ENCODE measurements at regions not wholly inside any gene's neighbourhood (a gene's known extent, or its start where the extent isn't known, plus 50 kb on each side); places are given as distances from the start of the nearest gene placed in this dataset.
A peak's percentile ranks its signal among the peaks of the same experiment; 100 is the strongest.
"Not testable (repeated sequence)": the region's sequence is repeated elsewhere in the genome, so short reads cannot be mapped to it uniquely, and the experiment has no call there.

GRCh38 chr12:111271674-111272418 lies 97.0 kb downstream of the PHETA1 start:
- DNase-seq (ENCODE audit: low read depth in 2 of 2) = no peak

- no peak for DNase-seq (ENCODE audit: low read depth in 2 of 2)
Observed at GRCh38 chr12:111270774-111271173, 98.1 kb downstream of the PHETA1 start.

GRCh38 chr12:111270239-111270638 lies 98.7 kb downstream of the PHETA1 start:
- DNase-seq (ENCODE audit: low read depth in 2 of 2) = no peak

GRCh38 chr12:111269718-111270117 lies 99.2 kb downstream of the PHETA1 start:
- DNase-seq (ENCODE audit: low read depth in 2 of 2) = no peak

GRCh38 chr12:111268738-111269572 lies 99.9 kb downstream of the PHETA1 start:
- peak in 1 of 2 donors; percentile 7 for DNase-seq (ENCODE audit: low read depth in 2 of 2)

GRCh38 chr12:111267144-111267543 lies 101.8 kb downstream of the PHETA1 start:
- DNase-seq (ENCODE audit: low read depth in 2 of 2) = no peak

- DNase-seq (ENCODE audit: low read depth in 2 of 2) = no peak
Observed at GRCh38 chr12:111261911-111262676, 106.8 kb downstream of the PHETA1 start.

GRCh38 chr12:111260732-111261131 lies 108.2 kb downstream of the PHETA1 start:
- DNase-seq (ENCODE audit: low read depth in 2 of 2) = no peak

GRCh38 chr12:111259231-111259630 lies 109.7 kb downstream of the PHETA1 start:
- no peak for DNase-seq (ENCODE audit: low read depth in 2 of 2)

GRCh38 chr12:111258081-111258480 lies 110.8 kb downstream of the PHETA1 start:
- DNase-seq (ENCODE audit: low read depth in 2 of 2) = not testable (repeated sequence)

- DNase-seq (ENCODE audit: low read depth in 2 of 2) = no peak
Observed at GRCh38 chr12:111257435-111257902, 111.4 kb downstream of the PHETA1 start.

- DNase-seq (ENCODE audit: low read depth in 2 of 2) = no peak
Observed at GRCh38 chr12:111256629-111257434, 112.1 kb downstream of the PHETA1 start.

- no peak for DNase-seq (ENCODE audit: low read depth in 2 of 2)
Observed at GRCh38 chr12:111255261-111255660, 113.6 kb downstream of the PHETA1 start.

GRCh38 chr12:111254106-111254505 lies 114.8 kb downstream of the PHETA1 start:
- no peak for DNase-seq (ENCODE audit: low read depth in 2 of 2)

GRCh38 chr12:111253213-111253612 lies 115.7 kb downstream of the PHETA1 start:
- no peak for DNase-seq (ENCODE audit: low read depth in 2 of 2)

GRCh38 chr12:111251787-111252186 lies 117.1 kb downstream of the PHETA1 start:
- DNase-seq (ENCODE audit: low read depth in 2 of 2) = no peak

GRCh38 chr12:111251058-111251730 lies 117.7 kb downstream of the PHETA1 start:
- DNase-seq (ENCODE audit: low read depth in 2 of 2) = no peak

- no peak for DNase-seq (ENCODE audit: low read depth in 2 of 2)
Observed at GRCh38 chr12:111250251-111250881, 118.5 kb downstream of the PHETA1 start.

GRCh38 chr12:111249757-111250156 lies 119.1 kb downstream of the PHETA1 start:
- DNase-seq (ENCODE audit: low read depth in 2 of 2) = no peak

GRCh38 chr12:111249018-111249370 lies 119.9 kb downstream of the PHETA1 start:
- no peak for DNase-seq (ENCODE audit: low read depth in 2 of 2)
